SK-N-SH (cell line): ENCODE measurements at regions not wholly inside any gene's neighbourhood (a gene's known extent, or its start where the extent isn't known, plus 50 kb on each side); places are given as distances from the start of the nearest gene placed in this dataset.

Experiments
- CTCF ChIA-PET: fragments of 300-600, 350-600 bp; formaldehyde crosslinking; extraction: SDS; loops from one replicate; lab custom pipeline; 2021; lab: Yijun Ruan, JAX
- POLR2A ChIA-PET: fragments of 350-600 bp; sonication (Branson Sonifier 250); formaldehyde crosslinking; extraction: SDS; loops from one replicate; lab custom pipeline; 2020; ENCODE audit warnings: antibody characterized with exemption, inconsistent platforms; lab: Yijun Ruan, JAX
- DNase-seq: peaks from one replicate; pipeline ENCODE4 v3.0.0; 2012
- H2AFZ ChIP-seq: fragments of 200-600 bp; sonication (generic); 2 replicates; pipeline ENCODE4 v1.8.1; 2016; ENCODE audit warnings: antibody characterized with exemption, mild to moderate bottlenecking, low read depth
- H3F3A ChIP-seq: fragments of 200-600 bp; sonication (generic); replicated peaks from 2 replicates; pipeline ENCODE3; 2016; ENCODE audit warnings: antibody characterized with exemption, mild to moderate bottlenecking; ENCODE audit not compliant: insufficient read depth
- H3K27ac ChIP-seq, 2 experiments: fragments of 200-500 bp in 1 of 2; fragments of 200-600 bp in 1 of 2; sonication (Bioruptor generic) in 1 of 2; sonication (generic), shearing (Covaris generic) in 1 of 2; 2 replicates each; pipeline versions ENCODE4 v1.5.1 to v1.6.1; 2014 to 2016; ENCODE audit warnings: low read depth in 2 of 2, inconsistent platforms in 1 of 2, low read length in 1 of 2, mild to moderate bottlenecking in 1 of 2, mixed read lengths in 1 of 2
- H3K27me3 ChIP-seq: fragments of 200-600 bp; sonication (generic), shearing (Covaris generic); 2 replicates; pipeline ENCODE4 v1.6.1; 2016; ENCODE audit warnings: mixed run types; ENCODE audit not compliant: insufficient read depth
- H3K36me3 ChIP-seq, 2 experiments: fragments of 200-500 bp in 1 of 2; fragments of 200-600 bp in 1 of 2; sonication (Bioruptor generic) in 1 of 2; sonication (generic) in 1 of 2; replicated peaks in 1 of 2; 2 replicates each; pipeline versions ENCODE3 to v1.5.1; 2014 to 2016; ENCODE audit warnings: low read length in 1 of 2, mild to moderate bottlenecking in 1 of 2; ENCODE audit not compliant: insufficient read depth in 2 of 2, control insufficient read depth in 1 of 2
- H3K4me1 ChIP-seq, 2 experiments: fragments of 200-500 bp in 1 of 2; fragments of 200-600 bp in 1 of 2; sonication (Bioruptor generic) in 1 of 2; sonication (generic), shearing (Covaris generic) in 1 of 2; 2 replicates each; pipeline versions ENCODE4 v1.5.1 to v1.6.1; 2014 to 2016; ENCODE audit warnings: low read depth in 1 of 2, low read length in 1 of 2, mixed run types in 1 of 2; ENCODE audit not compliant: insufficient read depth in 2 of 2, control insufficient read depth in 1 of 2
- H3K4me2 ChIP-seq: fragments of 200-600 bp; sonication (generic), shearing (Covaris generic); 2 replicates; pipeline ENCODE4 v1.6.1; 2017; ENCODE audit warnings: mixed run types
- H3K4me3 ChIP-seq, 2 experiments: fragments of 200-500 bp in 1 of 2; fragments of 200-600 bp in 1 of 2; sonication (Bioruptor generic) in 1 of 2; sonication (generic), shearing (Covaris generic) in 1 of 2; 2 replicates each; pipeline versions ENCODE4 v1.5.1 to v1.8.1; 2014 to 2016; ENCODE audit warnings: low read depth in 2 of 2, inconsistent platforms in 1 of 2, low read length in 1 of 2, mild to moderate bottlenecking in 1 of 2, mixed read lengths in 1 of 2, moderate library complexity in 1 of 2
- H3K79me2 ChIP-seq: fragments of 200-600 bp; sonication (generic); 2 replicates; pipeline ENCODE4 v1.8.1; 2017; ENCODE audit warnings: mild to moderate bottlenecking; ENCODE audit not compliant: insufficient read depth
- H3K9ac ChIP-seq: fragments of 200-600 bp; sonication (generic); 2 replicates; pipeline ENCODE4 v1.6.1; 2017; ENCODE audit warnings: mixed run types
- H3K9me2 ChIP-seq: fragments of 200-600 bp; sonication (generic); 2 replicates; pipeline ENCODE4 v1.6.1; 2017; ENCODE audit warnings: mixed run types
- H3K9me3 ChIP-seq: fragments of 200-600 bp; sonication (generic); 2 replicates; pipeline ENCODE4 v1.6.1; 2017; ENCODE audit warnings: mixed run types, mild to moderate bottlenecking, moderate library complexity
- H4K20me1 ChIP-seq: fragments of 200-600 bp; sonication (generic); 2 replicates; pipeline ENCODE4 v1.6.1; 2017; ENCODE audit warnings: mild to moderate bottlenecking, mixed run types; ENCODE audit not compliant: insufficient read depth
- CHD2 ChIP-seq: fragments of 150-350 bp; IDR thresholded peaks from 2 replicates; pipeline ENCODE4 v1.6.1; 2018; ENCODE audit warnings: low read length; ENCODE audit not compliant: partially characterized antibody
- CTCF ChIP-seq: fragments of 200-600 bp; sonication (generic); IDR thresholded peaks from 2 replicates; pipeline ENCODE4 v1.6.1; 2017; ENCODE audit warnings: antibody characterized with exemption, mild to moderate bottlenecking, moderate library complexity
- ELF1 ChIP-seq: IDR thresholded peaks from 2 replicates; pipeline ENCODE4 v1.4.0; 2012
- EP300 ChIP-seq, 2 experiments: IDR thresholded peaks; 2 replicates each; pipeline versions ENCODE4 v1.4.0 to v1.6.1; 2012; ENCODE audit warnings: borderline replicate concordance in 1 of 2, low read depth in 1 of 2, low read length in 1 of 2
- FOSL2 ChIP-seq: IDR thresholded peaks from 2 replicates; pipeline ENCODE4 v1.4.0; 2012; ENCODE audit warnings: low read depth, mild to moderate bottlenecking, moderate library complexity, borderline replicate concordance
- FOXJ3 ChIP-seq: sonication (generic); formaldehyde crosslinking; IDR thresholded peaks from 2 replicates; pipeline ENCODE4 v1.5.1; 2020; ENCODE audit warnings: mild to moderate bottlenecking, missing genetic modification reagents
- FOXM1 ChIP-seq: IDR thresholded peaks from 2 replicates; pipeline ENCODE4 v1.4.0; 2012; ENCODE audit warnings: low read depth, mild to moderate bottlenecking
- GABPA ChIP-seq: IDR thresholded peaks from 2 replicates; pipeline ENCODE4 v1.4.0; 2012; ENCODE audit warnings: low read depth, mild to moderate bottlenecking
- GATA2 ChIP-seq: sonication (generic); formaldehyde crosslinking; IDR thresholded peaks from 2 replicates; pipeline ENCODE4 v1.5.0; 2020; ENCODE audit warnings: mild to moderate bottlenecking, missing genetic modification reagents
- JUND ChIP-seq: IDR thresholded peaks from 2 replicates; pipeline ENCODE4 v1.4.0; 2012
- MAX ChIP-seq: IDR thresholded peaks from 2 replicates; pipeline ENCODE4 v1.4.0; 2012; ENCODE audit warnings: low read depth
- MXI1 ChIP-seq: IDR thresholded peaks from 2 replicates; pipeline ENCODE4 v1.6.1; 2012; ENCODE audit warnings: mild to moderate bottlenecking, low read depth, low read length, improper control_type of control experiment
- NRF1 ChIP-seq: IDR thresholded peaks from 2 replicates; pipeline ENCODE4 v1.6.1; 2012; ENCODE audit warnings: low read depth, mild to moderate bottlenecking, low read length
- RAD21 ChIP-seq: IDR thresholded peaks from 2 replicates; pipeline ENCODE4 v1.6.1; 2012; ENCODE audit warnings: mild to moderate bottlenecking, low read length
- REST ChIP-seq: IDR thresholded peaks from 2 replicates; pipeline ENCODE4 v1.6.1; 2012; ENCODE audit warnings: mild to moderate bottlenecking, low read depth, low read length, moderate library complexity
- RFX5 ChIP-seq: IDR thresholded peaks from 2 replicates; pipeline ENCODE4 v1.6.1; 2012; ENCODE audit warnings: mild to moderate bottlenecking, improper control_type of control experiment, low read length
- SMC3 ChIP-seq: IDR thresholded peaks from 2 replicates; pipeline ENCODE4 v1.6.1; 2012; ENCODE audit warnings: low read depth, low read length, improper control_type of control experiment
- TCF12 ChIP-seq: IDR thresholded peaks from 2 replicates; pipeline ENCODE4 v1.4.0; 2012
- TEAD4 ChIP-seq: IDR thresholded peaks from 2 replicates; pipeline ENCODE4 v1.4.0; 2012; ENCODE audit warnings: mild to moderate bottlenecking, borderline replicate concordance; ENCODE audit not compliant: insufficient read depth
- USF2 ChIP-seq: fragments of 150-350 bp; IDR thresholded peaks from 2 replicates; pipeline ENCODE4 v1.6.1; 2017; ENCODE audit warnings: antibody characterized with exemption, low read length, low read depth, borderline replicate concordance
- YY1 ChIP-seq: IDR thresholded peaks from 2 replicates; pipeline ENCODE4 v1.4.0; 2012; ENCODE audit warnings: low read depth, mild to moderate bottlenecking
- WGBS: methylation state at CpG from one replicate; pipeline ENCODE4 v1.1.6; 2017; ENCODE audit warnings: low lambda C conversion rate; 5-methylcytosine and 5-hydroxymethylcytosine counted together

- Histone ChIP-seq H3K9me3 (no peaks in the 10 kb centered on the region), H3K4me2 (no peak overlapping the region), H3K27ac (no peak overlapping the region), H3K4me3 (no peak overlapping the region), H3K27me3 (no peaks in the 10 kb centered on the region), H2AFZ (no peak overlapping the region), H3K36me3 (no peaks in the 10 kb centered on the region), H3K4me1 (peaks cover 0 to 5% of the 10 kb centered on the region in 2 experiments; a peak in 1 of 4 replicates), H3F3A (no peaks in the 10 kb centered on the region), H3K9ac (no peak overlapping the region), H4K20me1 (no peaks in the 10 kb centered on the region), H3K79me2 (no peaks in the 10 kb centered on the region), H3K9me2 (no peaks in the 10 kb centered on the region)
- no peak for DNase-seq
- WGBS = 81% methylated on average over 5 of the region's 5 CpGs
- TF ChIP-seq EP300 (IDR thresholded peaks at IDR 0.05; ENCODE audit: borderline replicate concordance in 1 of 2, low read depth in 1 of 2, low read length in 1 of 2) (no peak), MXI1 (no peak), SMC3 (no peak), MAX (no peak), CHD2 (no peak), FOXM1 (no peak), JUND (no peak), GABPA (no peak), TCF12 (no peak), REST (no peak), USF2 (no peak), GATA2 (CRISPR knock-in tag) (no peak), YY1 (no peak), FOXJ3 (no peak)
- POLR2A ChIA-PET = no interaction called here
- CTCF ChIA-PET = interaction anchor here (0.8 to 1.1 kb wide), 2 partner anchors 10 to 56 kb away, joined by 3 read pairs; no protein-coding TSS in a partner anchor
Measured at GRCh38 chr2:234345921-234346320, 151.0 kb downstream of the ARL4C start.

- TF ChIP-seq GATA2 (CRISPR knock-in tag) (no peak), NRF1 (no peak), SMC3 (no peak), GABPA (no peak), RAD21 (no peak), RFX5 (no peak), YY1 (no peak), TEAD4 (no peak), FOSL2 (no peak), FOXM1 (no peak), ELF1 (no peak), CTCF (no peak), JUND (no peak)
- Histone ChIP-seq H3K4me2 (no peak overlapping the region), H3K4me3 (no peak overlapping the region), H3K9ac (no peak overlapping the region), H3K9me2 (no peaks in the 10 kb centered on the region), H3K4me1 (peaks cover 0 to 5% of the 10 kb centered on the region in 2 experiments; a peak in 1 of 4 replicates), H3F3A (no peaks in the 10 kb centered on the region), H4K20me1 (no peaks in the 10 kb centered on the region), H3K27me3 (no peaks in the 10 kb centered on the region), H3K79me2 (no peaks in the 10 kb centered on the region), H3K27ac (no peak overlapping the region), H2AFZ (no peak overlapping the region), H3K36me3 (no peaks in the 10 kb centered on the region), H3K9me3 (no peaks in the 10 kb centered on the region)
- WGBS = 68% methylated on average over 2 of the region's 2 CpGs
- no peak for DNase-seq
- ChIA-PET CTCF (no interaction called here), POLR2A (no interaction called here)
Measured at GRCh38 chr2:234344012-234344411, 152.9 kb downstream of the ARL4C start.
